Psoas muscle (tissue), 7 donors: ENCODE measurements at regions not wholly inside any gene's neighbourhood (a gene's known extent, or its start where the extent isn't known, plus 50 kb on each side); places are given as distances from the start of the nearest gene placed in this dataset.

Experiments
- ATAC-seq, 4 donors: fragments of 200-7000 bp; cut with Tn5 transposase; one replicate each; pipeline ENCODE4 v1.9.1; 2020; ENCODE audit warnings: moderate library complexity in 3 of 4, mild to moderate bottlenecking in 2 of 4
- DNase-seq, 2 donors: peaks; one replicate each; pipeline ENCODE4 v3.0.0-alpha.2; 2020
- H3K27ac ChIP-seq: fragments of 200-600 bp; one replicate; pipeline ENCODE4 v1.8.0; 2022
- H3K27me3 ChIP-seq, 3 donors: fragments of 200-600 bp in 1 of 3; one replicate each; pipeline versions ENCODE4 v1.6.1 to v1.8.0; 2013 to 2022; ENCODE audit warnings: low read length in 2 of 3, mild to moderate bottlenecking in 2 of 3, moderate library complexity in 1 of 3; ENCODE audit not compliant: insufficient read depth in 3 of 3
- H3K36me3 ChIP-seq, 2 donors: fragments of 200-600 bp in 1 of 2; one replicate each; pipeline versions ENCODE4 v1.6.1 to v1.8.0; 2013 to 2022; ENCODE audit warnings: low read depth in 1 of 2, mild to moderate bottlenecking in 1 of 2, moderate library complexity in 1 of 2; ENCODE audit not compliant: insufficient read depth in 1 of 2
- H3K4me1 ChIP-seq: fragments of 200-600 bp; one replicate; pipeline ENCODE4 v1.8.0; 2022
- H3K4me3 ChIP-seq: fragments of 200-600 bp; one replicate; pipeline ENCODE4 v1.8.0; 2022; ENCODE audit warnings: mild to moderate bottlenecking
- H3K9me3 ChIP-seq: fragments of 200-600 bp; one replicate; pipeline ENCODE4 v1.8.0; 2022
- CTCF ChIP-seq: fragments of 200-600 bp; IDR thresholded peaks from one replicate; pipeline ENCODE4 v1.8.0; 2022; ENCODE audit warnings: antibody characterized with exemption
- WGBS, 3 donors: extraction: QIAGEN DNeasy Blood & Tissue Kit; methylation state at CpG; one replicate each; pipeline versions ENCODE4 v1.1.6 to v1.1.7; 2013; 5-methylcytosine and 5-hydroxymethylcytosine counted together
- intact Hi-C, 2 donors: fragments of 100-400 bp; cut with DNase I; formaldehyde crosslinking; loops; one replicate each; pipeline versions ENCODE4 v1.11.0 to v1.14.2; 2022
- donor health status: healthy with polysubstance abuse.
- donor health status: DM: no; HTN: no; CAD: no; lungs with moderate emphysema.
- donor health status: Bipolar disorder and iron deficiency.
- donor health status: healthy.
- donor health status: DM: yes; HTN: yes; CAD: no.
- donor health status: DM: no; HTN: no; CAD: no.
- donor health status: DM: yes; HTN: yes; CAD: no.

GRCh38 chr6:113513086-113513485 lies 344.1 kb upstream of the MARCKS start:
- H3K4me1 ChIP-seq = no peaks in the 10 kb centered on the region
- no peak for TF ChIP-seq CTCF
- H3K27me3 ChIP-seq = no peaks in the 10 kb centered on the region

GRCh38 chr6:113522376-113522775 lies 334.8 kb upstream of the MARCKS start:
- no peak for ATAC-seq
- Histone ChIP-seq H3K27ac (no peak overlapping the region), H3K4me1 (no peaks in the 10 kb centered on the region), H3K27me3 (no peaks in the 10 kb centered on the region), H3K9me3 (no peaks in the 10 kb centered on the region), H3K36me3 (no peaks in the 10 kb centered on the region), H3K4me3 (no peak overlapping the region)
- TF ChIP-seq CTCF = no peak
- intact Hi-C loops = no loop called here
- no peak for DNase-seq
- WGBS, 3 donors = 78 to 88% (median 78%) methylated on average over 1 of the region's 1 CpG

More at GRCh38 chr6:113513086-113513485, 344.1 kb upstream of the MARCKS start:
- H3K27ac ChIP-seq = no peak overlapping the region
- DNase-seq (no peak), ATAC-seq (no peak)
- intact Hi-C loops = no loop called here
- no peak overlapping the region for H3K4me3 ChIP-seq
- H3K36me3 ChIP-seq = no peaks in the 10 kb centered on the region
- no peaks in the 10 kb centered on the region for H3K9me3 ChIP-seq
- 98 to 100% (median 98%) methylated on average over 4 of the region's 4 CpGs for WGBS, 3 donors

GRCh38 chr6:113524826-113525225 lies 332.3 kb upstream of the MARCKS start:
- DNase-seq = no peak
- 57 to 72% (median 59%) methylated on average over 1 of the region's 1 CpG for WGBS, 3 donors

GRCh38 chr6:113526553-113526952 lies 330.6 kb upstream of the MARCKS start:
- H3K27me3 ChIP-seq = no peaks in the 10 kb centered on the region

More at GRCh38 chr6:113524826-113525225, 332.3 kb upstream of the MARCKS start:
- no peak overlapping the region for H3K4me3 ChIP-seq
- no peaks in the 10 kb centered on the region for H3K9me3 ChIP-seq
- ATAC-seq = no peak
- intact Hi-C loops = no loop called here
- no peaks in the 10 kb centered on the region for H3K4me1 ChIP-seq
- no peaks in the 10 kb centered on the region for H3K27me3 ChIP-seq
- H3K36me3 ChIP-seq = no peaks in the 10 kb centered on the region
- no peak overlapping the region for H3K27ac ChIP-seq
- TF ChIP-seq CTCF = no peak

More at GRCh38 chr6:113526553-113526952, 330.6 kb upstream of the MARCKS start:
- H3K4me3 ChIP-seq = no peak overlapping the region
- no peak for ATAC-seq
- 38 to 69% (median 42%) methylated on average over 1 of the region's 1 CpG for WGBS, 3 donors
- no peak overlapping the region for H3K27ac ChIP-seq
- H3K9me3 ChIP-seq = no peaks in the 10 kb centered on the region
- H3K36me3 ChIP-seq = no peaks in the 10 kb centered on the region
- intact Hi-C loops = no loop called here
- no peaks in the 10 kb centered on the region for H3K4me1 ChIP-seq
- no peak for TF ChIP-seq CTCF
- DNase-seq = no peak
